ENCODE measurements at regions not wholly inside any gene's neighbourhood (a gene's known extent, or its start where the extent isn't known, plus 50 kb on each side); places are given as distances from the start of the nearest gene placed in this dataset.

DNA sequence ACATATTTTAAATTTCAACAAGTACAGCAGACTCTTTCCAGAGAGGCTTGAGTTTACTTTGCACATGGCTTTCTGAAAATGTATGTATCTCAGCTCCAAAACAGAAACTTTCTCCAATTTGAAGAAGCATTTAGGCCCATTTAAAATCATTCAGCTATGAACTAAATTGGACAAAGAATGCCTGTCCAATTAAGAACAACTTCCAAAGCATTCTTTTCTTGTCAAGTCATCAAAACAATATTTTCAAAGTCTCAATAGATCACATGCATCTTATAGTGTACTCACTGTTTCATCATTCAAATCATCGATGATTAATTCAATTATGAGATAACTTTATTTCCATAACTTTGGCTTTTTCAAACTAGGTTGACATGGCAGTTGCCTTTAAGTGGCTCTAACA is 95.2 kb downstream of the KBTBD8 start:
- no peak for DNase-seq (ENCODE audit: low spot score)
- ATAC-seq (ENCODE audit: insufficient number of reproducible peaks, low FRiP score, low read depth) = no peak
- H3K4me3 ChIP-seq = no peak overlapping the region
- no peaks in the 10 kb centered on the region for H3K9me3 ChIP-seq
- H3K4me1 ChIP-seq (ENCODE audit: control insufficient read depth in 1 of 2, low read depth in 2 of 2) = no peaks in the 10 kb centered on the region
- no peaks in the 10 kb centered on the region for H3K36me3 ChIP-seq
- no peak overlapping the region for H3K27ac ChIP-seq
- TF ChIP-seq, protein P1, sequence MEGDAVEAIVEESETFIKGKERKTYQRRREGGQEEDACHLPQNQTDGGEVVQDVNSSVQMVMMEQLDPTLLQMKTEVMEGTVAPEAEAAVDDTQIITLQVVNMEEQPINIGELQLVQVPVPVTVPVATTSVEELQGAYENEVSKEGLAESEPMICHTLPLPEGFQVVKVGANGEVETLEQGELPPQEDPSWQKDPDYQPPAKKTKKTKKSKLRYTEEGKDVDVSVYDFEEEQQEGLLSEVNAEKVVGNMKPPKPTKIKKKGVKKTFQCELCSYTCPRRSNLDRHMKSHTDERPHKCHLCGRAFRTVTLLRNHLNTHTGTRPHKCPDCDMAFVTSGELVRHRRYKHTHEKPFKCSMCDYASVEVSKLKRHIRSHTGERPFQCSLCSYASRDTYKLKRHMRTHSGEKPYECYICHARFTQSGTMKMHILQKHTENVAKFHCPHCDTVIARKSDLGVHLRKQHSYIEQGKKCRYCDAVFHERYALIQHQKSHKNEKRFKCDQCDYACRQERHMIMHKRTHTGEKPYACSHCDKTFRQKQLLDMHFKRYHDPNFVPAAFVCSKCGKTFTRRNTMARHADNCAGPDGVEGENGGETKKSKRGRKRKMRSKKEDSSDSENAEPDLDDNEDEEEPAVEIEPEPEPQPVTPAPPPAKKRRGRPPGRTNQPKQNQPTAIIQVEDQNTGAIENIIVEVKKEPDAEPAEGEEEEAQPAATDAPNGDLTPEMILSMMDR (IDR thresholded peaks at IDR 0.05) = no peak
- H3K27me3 ChIP-seq (replicated peaks; ENCODE audit: insufficient read depth) = no peaks in the 10 kb centered on the region

DNA sequence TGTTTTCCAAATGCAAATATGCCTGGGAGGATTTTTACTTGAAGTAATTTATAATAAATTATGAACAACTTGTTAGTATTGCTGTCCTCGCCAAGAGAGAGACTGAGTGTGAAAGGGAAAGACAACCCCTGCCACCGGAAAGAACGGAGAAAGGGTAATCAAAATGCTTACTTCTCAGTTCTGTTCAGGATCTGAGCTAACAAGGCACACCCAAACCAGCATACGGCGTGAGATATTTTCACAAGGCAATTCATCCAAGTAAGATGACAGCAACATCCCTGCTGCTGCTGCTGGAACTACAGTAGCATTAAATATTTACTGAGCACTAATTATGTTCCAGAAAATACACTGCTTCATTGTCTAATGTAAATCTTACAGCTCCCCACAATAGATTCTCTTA is 96.1 kb downstream of the KBTBD8 start:
- Histone ChIP-seq H3K27ac (no peak overlapping the region), H3K27me3 (replicated peaks; ENCODE audit: insufficient read depth) (no peaks in the 10 kb centered on the region), H3K36me3 (no peaks in the 10 kb centered on the region), H3K4me1 (ENCODE audit: control insufficient read depth in 1 of 2, low read depth in 2 of 2) (no peaks in the 10 kb centered on the region), H3K4me3 (no peak overlapping the region), H3K9me3 (no peaks in the 10 kb centered on the region)
- DNase-seq (ENCODE audit: low spot score) = no peak
- ATAC-seq (ENCODE audit: insufficient number of reproducible peaks, low FRiP score, low read depth) = no peak
- TF ChIP-seq, protein P1 (IDR thresholded peaks at IDR 0.05) = no peak

DNA sequence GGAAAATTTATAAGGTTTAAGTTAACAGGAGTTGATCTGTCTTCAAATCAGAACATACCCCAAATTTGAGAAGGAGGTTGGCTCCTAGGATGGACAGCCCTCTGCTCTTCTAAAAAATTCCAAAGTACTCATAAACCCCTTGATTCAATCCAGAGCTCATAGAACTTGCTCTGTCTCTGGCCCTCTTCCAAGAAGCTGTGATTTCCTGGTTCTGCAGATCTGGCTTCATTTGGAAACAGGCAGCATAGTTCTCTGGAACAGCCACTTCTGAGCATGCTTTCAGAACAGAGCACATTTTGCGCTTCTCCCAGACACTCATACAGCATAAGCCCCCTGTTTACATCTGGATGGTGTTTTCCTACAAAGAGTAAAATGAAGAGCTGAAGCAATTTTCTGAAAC is 96.7 kb downstream of the KBTBD8 start:
- H3K4me3 ChIP-seq = no peak overlapping the region
- H3K4me1 ChIP-seq (ENCODE audit: control insufficient read depth in 1 of 2, low read depth in 2 of 2) = no peaks in the 10 kb centered on the region
- H3K27me3 ChIP-seq (replicated peaks; ENCODE audit: insufficient read depth) = no peaks in the 10 kb centered on the region
- no peak for DNase-seq (ENCODE audit: low spot score)
- H3K9me3 ChIP-seq = no peaks in the 10 kb centered on the region
- H3K27ac ChIP-seq = no peak overlapping the region
- TF ChIP-seq, protein P1 (IDR thresholded peaks at IDR 0.05) = no peak
- no peak for ATAC-seq (ENCODE audit: insufficient number of reproducible peaks, low FRiP score, low read depth)
- H3K36me3 ChIP-seq = no peaks in the 10 kb centered on the region

DNA sequence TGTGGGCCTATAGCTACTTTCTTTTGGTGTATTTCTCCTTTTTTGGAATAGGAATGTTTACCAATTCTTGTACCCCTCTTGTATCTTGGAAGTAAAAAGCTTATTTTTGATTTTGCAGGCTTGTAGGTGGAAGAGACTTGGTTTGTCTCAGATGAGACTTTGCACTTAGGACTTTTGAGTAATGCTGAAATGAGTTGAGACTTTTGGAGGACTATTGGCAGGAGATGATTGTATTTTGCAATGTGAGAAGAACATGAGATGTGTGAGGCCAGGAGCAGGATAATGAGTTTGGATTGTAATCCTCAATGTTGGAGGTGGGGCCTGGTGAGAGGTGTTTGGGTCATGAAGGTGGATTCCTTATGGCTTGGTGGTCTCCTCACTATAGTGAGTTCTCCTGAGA is 106.3 kb downstream of the KBTBD8 start:
- ATAC-seq (ENCODE audit: insufficient number of reproducible peaks, low FRiP score, low read depth) = no peak
- Histone ChIP-seq H3K27ac (no peak overlapping the region), H3K36me3 (no peaks in the 10 kb centered on the region), H3K4me1 (ENCODE audit: control insufficient read depth in 1 of 2, low read depth in 2 of 2) (peaks cover 0 to 2% of the 10 kb centered on the region in 2 donors), H3K27me3 (replicated peaks; ENCODE audit: insufficient read depth) (no peaks in the 10 kb centered on the region), H3K9me3 (no peaks in the 10 kb centered on the region), H3K4me3 (no peak overlapping the region)
- no peak for DNase-seq (ENCODE audit: low spot score)
- TF ChIP-seq, protein P1 (IDR thresholded peaks at IDR 0.05) = no peak

DNA sequence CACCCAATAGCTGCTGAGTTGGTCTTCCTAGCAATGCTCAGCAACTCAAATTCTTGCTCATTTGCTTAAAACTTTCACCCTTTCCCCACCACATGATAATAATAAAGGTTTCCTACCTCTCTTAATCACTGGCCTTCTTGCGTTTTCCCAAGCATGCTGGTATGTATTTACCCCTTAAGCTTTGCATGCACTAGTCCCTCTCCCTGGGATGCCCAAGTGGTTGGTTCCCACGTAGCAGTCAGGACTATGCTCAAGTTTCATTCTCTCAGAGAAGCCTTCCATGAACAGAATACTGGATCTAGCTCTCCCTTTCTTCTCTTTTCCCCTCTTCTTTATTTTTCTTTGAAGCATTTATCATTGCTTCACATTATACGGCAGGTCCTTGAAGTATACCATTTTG is 108.8 kb downstream of the KBTBD8 start:
- DNase-seq (ENCODE audit: low spot score) (no peak), ATAC-seq (ENCODE audit: insufficient number of reproducible peaks, low FRiP score, low read depth) (no peak)
- TF ChIP-seq, protein P1 (IDR thresholded peaks at IDR 0.05) = no peak
- Histone ChIP-seq H3K4me1 (ENCODE audit: control insufficient read depth in 1 of 2, low read depth in 2 of 2) (peaks cover 3 to 12% of the 10 kb centered on the region in 2 donors), H3K27me3 (replicated peaks; ENCODE audit: insufficient read depth) (no peaks in the 10 kb centered on the region), H3K27ac (no peak overlapping the region), H3K36me3 (no peaks in the 10 kb centered on the region), H3K4me3 (no peak overlapping the region), H3K9me3 (no peaks in the 10 kb centered on the region)
